ENCODE measurements at regions not wholly inside any gene's neighbourhood (a gene's known extent, or its start where the extent isn't known, plus 50 kb on each side); places are given as distances from the start of the nearest gene placed in this dataset.
A peak's percentile ranks its signal among the peaks of the same experiment; 100 is the strongest.
"Not testable (repeated sequence)": the region's sequence is repeated elsewhere in the genome, so short reads cannot be mapped to it uniquely, and the experiment has no call there.

DNA sequence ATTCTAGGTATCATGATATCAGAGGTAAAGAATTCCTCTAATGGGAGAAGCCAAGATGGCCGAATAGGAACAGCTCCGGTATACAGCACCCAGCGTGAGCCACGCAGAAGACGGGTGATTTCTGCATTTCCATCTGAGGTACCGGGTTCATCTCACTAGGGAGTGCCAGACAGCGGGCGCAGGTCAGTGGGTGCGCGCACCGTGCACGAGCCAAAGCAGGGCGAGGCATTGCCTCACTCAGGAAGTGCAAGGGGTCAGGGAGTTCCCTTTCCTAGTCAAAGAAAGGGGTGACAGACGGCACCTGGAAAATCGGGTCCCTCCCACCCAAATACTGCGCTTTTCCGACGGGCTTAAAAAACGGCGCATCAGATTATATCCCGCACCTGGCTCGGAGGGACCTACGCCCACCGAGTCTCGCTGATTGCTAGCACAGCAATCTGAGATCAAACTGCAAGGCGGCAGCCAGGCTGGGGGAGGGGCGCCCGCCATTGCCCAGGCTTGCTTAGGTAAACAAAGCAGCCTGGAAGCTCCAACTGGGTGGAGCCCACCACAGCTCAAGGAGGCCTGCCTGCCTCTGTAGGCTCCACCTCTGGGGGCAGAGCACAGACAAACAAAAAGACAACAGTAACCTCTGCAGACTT lies 70.4 kb upstream of the ALCAM start:
- DNase-seq (ENCODE audit: low read depth), result not testable (repeated sequence)

DNA sequence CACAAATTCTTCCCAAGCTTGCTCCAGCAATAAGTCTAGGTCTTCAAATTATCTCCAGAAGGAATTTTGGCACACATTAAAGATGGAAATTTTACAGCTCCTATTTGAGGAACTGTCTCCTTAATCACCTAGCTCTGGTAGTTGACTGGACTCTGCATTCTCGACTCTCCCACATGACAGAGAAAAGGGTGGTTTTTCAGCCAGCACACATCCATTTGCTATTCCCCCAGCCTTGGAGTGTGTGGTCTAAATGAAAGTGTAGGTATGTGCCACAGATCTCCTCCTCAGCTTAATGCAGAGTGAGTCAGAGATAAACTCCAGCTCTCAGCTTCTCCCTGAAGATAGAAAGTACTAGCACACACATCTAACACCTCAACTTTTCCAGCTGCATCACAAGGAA lies 62.2 kb upstream of the ALCAM start:
- peak; percentile 53 for DNase-seq (ENCODE audit: low read depth)

DNA sequence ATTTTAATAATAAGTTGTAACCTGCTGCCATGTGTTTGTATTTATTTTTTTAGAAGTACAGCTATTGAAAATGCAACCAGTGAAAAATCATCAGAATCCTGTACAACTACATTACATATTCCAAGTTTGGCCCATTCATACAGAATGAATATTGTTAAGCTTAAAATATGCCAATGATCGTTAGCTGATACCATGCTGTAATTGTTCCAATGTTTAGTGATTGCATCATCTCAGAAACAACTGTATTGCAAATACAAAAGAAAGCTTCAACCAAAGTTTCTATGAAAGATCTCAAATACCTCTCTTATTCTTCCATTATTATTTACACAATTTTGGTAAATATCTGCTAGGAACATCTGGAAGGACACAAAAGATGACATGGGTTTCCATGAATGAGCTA lies 51.6 kb upstream of the ALCAM start:
- DNase-seq (ENCODE audit: low read depth), result no peak

DNA sequence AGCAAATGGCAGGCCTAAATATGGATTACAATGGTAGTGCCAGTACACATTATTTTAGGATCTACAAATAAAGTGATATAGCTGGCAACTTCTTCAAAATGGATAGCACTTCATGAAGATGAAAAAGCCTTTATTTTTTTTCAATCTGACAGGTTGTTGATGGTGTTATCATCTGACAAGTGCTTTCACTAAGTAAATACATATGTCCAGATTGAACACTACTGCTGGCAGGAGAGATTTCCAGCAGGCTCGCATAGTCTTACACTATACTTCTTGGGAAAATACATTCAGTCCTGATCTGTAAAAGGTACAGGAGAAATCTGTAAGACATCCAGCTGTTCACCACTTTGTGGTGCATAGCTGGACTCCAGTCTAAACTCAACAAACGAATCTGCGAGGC lies 50.9 kb upstream of the ALCAM start:
- no peak for DNase-seq (ENCODE audit: low read depth)

DNA sequence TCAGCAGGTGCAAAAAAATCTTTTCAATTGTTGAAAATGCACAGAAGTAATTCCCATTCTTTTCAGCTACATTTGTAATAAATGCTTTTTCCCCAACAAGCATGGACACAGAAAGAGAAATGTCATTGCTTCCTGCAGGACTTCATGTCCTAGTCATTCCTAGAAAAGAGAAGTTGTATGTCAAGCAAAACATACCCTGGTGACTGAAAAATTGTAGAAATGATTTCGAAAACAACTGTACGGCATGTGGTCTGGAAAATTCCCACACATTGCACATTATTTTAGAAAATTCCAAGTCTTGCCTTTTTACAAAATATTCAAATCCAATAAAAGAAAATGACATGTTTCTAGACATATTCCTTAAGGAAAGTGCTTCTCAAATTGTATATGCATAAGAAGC lies 50.4 kb upstream of the ALCAM start:
- DNase-seq (ENCODE audit: low read depth), result no peak
